ENCODE measurements at regions not wholly inside any gene's neighbourhood (a gene's known extent, or its start where the extent isn't known, plus 50 kb on each side); places are given as distances from the start of the nearest gene placed in this dataset.
A peak's percentile ranks its signal among the peaks of the same experiment; 100 is the strongest.

DNA sequence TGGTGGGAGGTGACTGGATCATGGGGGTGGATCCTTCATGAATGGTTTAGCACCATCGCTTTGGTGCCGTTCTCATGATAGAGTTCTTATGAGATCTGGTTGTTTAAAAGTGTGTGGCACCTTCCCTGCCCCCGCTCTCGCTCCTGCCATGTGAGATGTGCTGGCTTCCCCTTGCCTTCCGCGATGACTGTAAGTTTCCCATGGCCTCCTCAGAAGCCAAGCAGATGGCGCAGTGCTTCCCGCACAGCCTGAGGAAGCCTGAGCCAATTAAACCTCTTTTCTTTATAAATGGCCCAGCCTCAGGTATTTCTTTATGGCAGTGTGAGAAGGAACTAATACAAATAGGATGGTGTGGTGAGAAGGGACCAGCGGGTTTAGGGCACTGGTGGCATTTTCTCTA is 243.3 kb upstream of the CELF2 start:
- TF ChIP-seq, protein P1, sequence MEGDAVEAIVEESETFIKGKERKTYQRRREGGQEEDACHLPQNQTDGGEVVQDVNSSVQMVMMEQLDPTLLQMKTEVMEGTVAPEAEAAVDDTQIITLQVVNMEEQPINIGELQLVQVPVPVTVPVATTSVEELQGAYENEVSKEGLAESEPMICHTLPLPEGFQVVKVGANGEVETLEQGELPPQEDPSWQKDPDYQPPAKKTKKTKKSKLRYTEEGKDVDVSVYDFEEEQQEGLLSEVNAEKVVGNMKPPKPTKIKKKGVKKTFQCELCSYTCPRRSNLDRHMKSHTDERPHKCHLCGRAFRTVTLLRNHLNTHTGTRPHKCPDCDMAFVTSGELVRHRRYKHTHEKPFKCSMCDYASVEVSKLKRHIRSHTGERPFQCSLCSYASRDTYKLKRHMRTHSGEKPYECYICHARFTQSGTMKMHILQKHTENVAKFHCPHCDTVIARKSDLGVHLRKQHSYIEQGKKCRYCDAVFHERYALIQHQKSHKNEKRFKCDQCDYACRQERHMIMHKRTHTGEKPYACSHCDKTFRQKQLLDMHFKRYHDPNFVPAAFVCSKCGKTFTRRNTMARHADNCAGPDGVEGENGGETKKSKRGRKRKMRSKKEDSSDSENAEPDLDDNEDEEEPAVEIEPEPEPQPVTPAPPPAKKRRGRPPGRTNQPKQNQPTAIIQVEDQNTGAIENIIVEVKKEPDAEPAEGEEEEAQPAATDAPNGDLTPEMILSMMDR (IDR thresholded peaks at IDR 0.05; ENCODE audit: partially characterized antibody, unreplicated experiment) = no peak
- H3K27ac Mint-ChIP-seq (ENCODE audit: unreplicated experiment) = no peak overlapping the region
- peaks cover 11% of the 10 kb centered on the region for H3K4me1 Mint-ChIP-seq (ENCODE audit: low read depth, unreplicated experiment)

DNA sequence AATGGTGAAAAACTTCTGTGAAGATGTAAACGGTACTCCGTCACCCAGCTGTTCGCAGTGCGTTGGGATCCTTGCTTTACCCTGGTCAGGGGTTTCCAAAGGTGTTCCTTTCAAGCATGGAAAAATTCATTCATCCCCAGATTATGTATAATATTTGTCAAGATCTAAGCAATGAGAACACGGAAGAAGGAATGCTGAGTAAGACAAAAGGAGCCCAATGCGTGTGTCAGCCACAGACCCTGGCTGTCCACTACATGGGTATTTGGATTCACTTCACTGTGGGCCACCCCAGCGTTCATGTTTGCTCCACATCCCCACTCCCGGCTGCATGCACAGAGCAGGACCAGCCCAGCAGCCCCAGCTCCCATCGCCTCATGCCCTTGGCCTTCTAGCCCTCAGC is 241.3 kb upstream of the CELF2 start:
- Mint-ChIP-seq H3K27me3 (ENCODE audit: unreplicated experiment) (peaks cover 8% of the 10 kb centered on the region), H3K4me3 (ENCODE audit: unreplicated experiment) (no peak overlapping the region), H3K27ac (ENCODE audit: unreplicated experiment) (no peak overlapping the region), H3K9me3 (ENCODE audit: unreplicated experiment) (peaks cover 8% of the 10 kb centered on the region), H3K4me1 (ENCODE audit: low read depth, unreplicated experiment) (peaks cover 11% of the 10 kb centered on the region), H3K36me3 (ENCODE audit: unreplicated experiment) (peaks cover 12% of the 10 kb centered on the region)
- TF ChIP-seq, protein P1 (IDR thresholded peaks at IDR 0.05; ENCODE audit: partially characterized antibody, unreplicated experiment) = no peak
- DNase-seq = no peak

More for the DNA sequence above, 243.3 kb upstream of the CELF2 start:
- H3K36me3 Mint-ChIP-seq (ENCODE audit: unreplicated experiment) = peaks cover 12% of the 10 kb centered on the region
- peaks cover 11% of the 10 kb centered on the region for H3K9me3 Mint-ChIP-seq (ENCODE audit: unreplicated experiment)
- peaks cover 8% of the 10 kb centered on the region for H3K27me3 Mint-ChIP-seq (ENCODE audit: unreplicated experiment)
- no peak for DNase-seq
- no peak overlapping the region for H3K4me3 Mint-ChIP-seq (ENCODE audit: unreplicated experiment)

DNA sequence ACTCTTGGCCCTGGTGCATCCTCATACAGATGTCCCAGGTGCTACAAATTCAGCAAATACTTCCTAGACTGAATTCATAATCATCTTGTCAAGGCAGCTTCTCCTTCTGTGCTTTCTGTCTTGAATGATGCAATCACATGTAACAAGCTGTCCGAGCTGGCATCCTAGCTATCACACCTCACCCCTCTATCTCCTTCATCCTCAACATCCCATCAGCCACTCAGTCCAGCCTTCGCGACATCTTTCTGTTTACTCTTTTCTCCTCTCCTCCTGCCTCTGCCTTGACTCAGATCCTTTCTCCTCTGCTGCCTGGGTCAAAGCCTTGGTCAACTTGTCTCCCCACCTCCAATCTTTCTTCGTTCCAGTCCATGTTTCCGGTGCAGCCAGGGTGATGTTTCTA is 240.4 kb upstream of the CELF2 start:
- Mint-ChIP-seq H3K27ac (ENCODE audit: unreplicated experiment) (peak overlapping the region; percentile 7), H3K9me3 (ENCODE audit: unreplicated experiment) (peaks cover 8% of the 10 kb centered on the region), H3K4me3 (ENCODE audit: unreplicated experiment) (no peak overlapping the region), H3K4me1 (ENCODE audit: low read depth, unreplicated experiment) (peaks cover 11% of the 10 kb centered on the region), H3K36me3 (ENCODE audit: unreplicated experiment) (peaks cover 12% of the 10 kb centered on the region), H3K27me3 (ENCODE audit: unreplicated experiment) (peaks cover 8% of the 10 kb centered on the region)
- TF ChIP-seq, protein P1 (IDR thresholded peaks at IDR 0.05; ENCODE audit: partially characterized antibody, unreplicated experiment) = no peak
- DNase-seq = no peak

DNA sequence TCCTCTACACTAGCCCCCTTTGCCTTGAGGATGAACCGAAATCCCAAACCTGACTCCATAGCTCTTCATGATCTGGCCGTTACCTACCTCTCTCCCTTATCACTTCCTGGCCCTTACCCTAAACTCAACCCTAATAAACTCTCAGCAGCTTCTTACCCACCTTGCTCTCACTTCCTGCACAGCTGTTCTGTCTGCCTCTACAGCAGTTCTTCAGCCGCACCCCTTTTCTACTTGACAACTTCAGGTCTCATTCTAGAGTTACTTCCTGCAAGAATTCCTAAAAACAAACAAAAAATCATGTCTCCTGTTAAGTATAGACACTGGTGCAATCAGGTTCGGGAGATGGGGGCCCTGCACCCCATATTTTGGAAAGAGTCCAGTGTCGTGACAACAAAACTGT is 239.9 kb upstream of the CELF2 start:
- TF ChIP-seq, protein P1 (IDR thresholded peaks at IDR 0.05; ENCODE audit: partially characterized antibody, unreplicated experiment) = no peak
- Mint-ChIP-seq H3K4me3 (ENCODE audit: unreplicated experiment) (no peak overlapping the region), H3K36me3 (ENCODE audit: unreplicated experiment) (peaks cover 12% of the 10 kb centered on the region), H3K9me3 (ENCODE audit: unreplicated experiment) (peaks cover 8% of the 10 kb centered on the region), H3K27me3 (ENCODE audit: unreplicated experiment) (peaks cover 8% of the 10 kb centered on the region), H3K4me1 (ENCODE audit: low read depth, unreplicated experiment) (peaks cover 7% of the 10 kb centered on the region), H3K27ac (ENCODE audit: unreplicated experiment) (peak overlapping the region; percentile 7)
- no peak for DNase-seq

DNA sequence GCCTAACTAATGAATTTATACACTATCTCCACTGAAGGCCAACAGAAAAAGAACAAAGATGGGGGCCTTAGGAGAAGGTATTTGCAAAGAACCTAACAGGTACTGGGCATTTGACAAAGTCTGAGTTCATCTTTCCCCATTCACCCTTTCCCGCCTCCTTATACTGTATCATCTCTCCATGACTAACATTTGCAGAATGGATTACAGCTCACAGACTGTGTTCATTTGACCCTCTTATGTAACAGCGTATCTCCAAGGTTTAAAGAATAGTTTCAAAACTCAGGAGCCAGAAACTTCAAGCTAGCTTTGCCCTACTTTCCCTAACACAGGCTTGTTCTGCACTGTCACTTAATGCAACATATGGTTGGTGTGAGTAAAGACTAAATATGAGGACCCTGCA is 238.7 kb upstream of the CELF2 start:
- H3K9me3 Mint-ChIP-seq (ENCODE audit: unreplicated experiment) = peaks cover 8% of the 10 kb centered on the region
- no peak overlapping the region for H3K4me3 Mint-ChIP-seq (ENCODE audit: unreplicated experiment)
- peaks cover 8% of the 10 kb centered on the region for H3K27me3 Mint-ChIP-seq (ENCODE audit: unreplicated experiment)
- TF ChIP-seq, protein P1 (IDR thresholded peaks at IDR 0.05; ENCODE audit: partially characterized antibody, unreplicated experiment) = no peak
- peaks cover 4% of the 10 kb centered on the region for H3K4me1 Mint-ChIP-seq (ENCODE audit: low read depth, unreplicated experiment)
- DNase-seq = no peak
- peaks cover 12% of the 10 kb centered on the region for H3K36me3 Mint-ChIP-seq (ENCODE audit: unreplicated experiment)
- H3K27ac Mint-ChIP-seq (ENCODE audit: unreplicated experiment) = no peak overlapping the region
